Testis (tissue), 2 donors: ENCODE measurements at regions not wholly inside any gene's neighbourhood (a gene's known extent, or its start where the extent isn't known, plus 50 kb on each side); places are given as distances from the start of the nearest gene placed in this dataset.

Experiments
- POLR2A ChIP-seq: fragments of 450-650 bp; IDR thresholded peaks from one replicate; pipeline ENCODE4 v1.6.1; 2017; ENCODE audit warnings: antibody characterized with exemption, mild to moderate bottlenecking, moderate library complexity
- TF ChIP-seq, protein P1 (sequence below), 3 experiments: fragments of 450-650 bp in 2 of 3; fragments of 200-600 bp in 1 of 3; sonication (generic) in 1 of 3; IDR thresholded peaks; one replicate each; pipeline ENCODE4 v1.5.1; 2016 to 2019; ENCODE audit warnings: antibody characterized with exemption in 3 of 3, mild to moderate bottlenecking in 2 of 3, moderate library complexity in 1 of 3

DNA sequence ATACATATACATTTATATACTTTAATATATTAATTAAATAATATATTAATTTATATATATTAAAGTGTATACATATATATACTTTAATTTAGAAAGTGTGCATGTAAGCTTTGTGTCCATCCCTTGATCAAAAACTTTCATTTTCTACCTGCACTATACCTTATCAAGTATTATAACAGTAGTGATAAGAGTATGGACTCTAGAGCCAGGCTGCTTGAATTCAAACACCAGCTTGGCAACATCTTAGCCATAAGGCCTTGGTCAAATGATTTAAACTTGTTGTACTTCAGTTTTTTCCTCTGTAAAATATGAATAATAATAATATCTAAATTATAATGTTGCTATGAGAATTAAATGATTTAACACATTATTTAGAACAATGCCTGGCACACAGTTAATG, 327.6 kb upstream of the NECTIN3 start:
- TF ChIP-seq, protein P1, sequence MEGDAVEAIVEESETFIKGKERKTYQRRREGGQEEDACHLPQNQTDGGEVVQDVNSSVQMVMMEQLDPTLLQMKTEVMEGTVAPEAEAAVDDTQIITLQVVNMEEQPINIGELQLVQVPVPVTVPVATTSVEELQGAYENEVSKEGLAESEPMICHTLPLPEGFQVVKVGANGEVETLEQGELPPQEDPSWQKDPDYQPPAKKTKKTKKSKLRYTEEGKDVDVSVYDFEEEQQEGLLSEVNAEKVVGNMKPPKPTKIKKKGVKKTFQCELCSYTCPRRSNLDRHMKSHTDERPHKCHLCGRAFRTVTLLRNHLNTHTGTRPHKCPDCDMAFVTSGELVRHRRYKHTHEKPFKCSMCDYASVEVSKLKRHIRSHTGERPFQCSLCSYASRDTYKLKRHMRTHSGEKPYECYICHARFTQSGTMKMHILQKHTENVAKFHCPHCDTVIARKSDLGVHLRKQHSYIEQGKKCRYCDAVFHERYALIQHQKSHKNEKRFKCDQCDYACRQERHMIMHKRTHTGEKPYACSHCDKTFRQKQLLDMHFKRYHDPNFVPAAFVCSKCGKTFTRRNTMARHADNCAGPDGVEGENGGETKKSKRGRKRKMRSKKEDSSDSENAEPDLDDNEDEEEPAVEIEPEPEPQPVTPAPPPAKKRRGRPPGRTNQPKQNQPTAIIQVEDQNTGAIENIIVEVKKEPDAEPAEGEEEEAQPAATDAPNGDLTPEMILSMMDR (IDR thresholded peaks at IDR 0.05) = no peak
- TF ChIP-seq POLR2A = no peak
